HG03521 (cell line): ENCODE measurements at regions not wholly inside any gene's neighbourhood (a gene's known extent, or its start where the extent isn't known, plus 50 kb on each side); places are given as distances from the start of the nearest gene placed in this dataset.
"Not testable (repeated sequence)": the region's sequence is repeated elsewhere in the genome, so short reads cannot be mapped to it uniquely, and the experiment has no call there.

Experiments used
- ATAC-seq: cut with Tn5 transposase; IDR thresholded peaks from one replicate; pipeline ENCODE4 v1.9.1; 2021; ENCODE audit warnings: mild to moderate bottlenecking, moderate library complexity; ENCODE audit not compliant: unreplicated experiment

GRCh38 chr11:23318670-23319069 is 458.4 kb upstream of the CCDC179 start:
- ATAC-seq: no peak

- ATAC-seq: no peak
These were observed 459.9 kb upstream of the CCDC179 start for GRCh38 chr11:23320131-23320530.

- ATAC-seq: not testable (repeated sequence)
These were observed 475.3 kb upstream of the CCDC179 start for GRCh38 chr11:23335586-23335985.

- ATAC-seq: no peak
These were observed 476.7 kb upstream of the CCDC179 start for GRCh38 chr11:23336961-23337360.

- no peak for ATAC-seq
These were observed 493.3 kb upstream of the CCDC179 start for GRCh38 chr11:23353611-23354010.

- no peak for ATAC-seq
These were observed 499.0 kb upstream of the CCDC179 start for GRCh38 chr11:23359297-23359696.

GRCh38 chr11:23364076-23364475 is 503.8 kb upstream of the CCDC179 start:
- ATAC-seq: no peak

- ATAC-seq: no peak
These were observed 510.5 kb upstream of the CCDC179 start for GRCh38 chr11:23370580-23371275.

GRCh38 chr11:23377909-23378308 is 517.6 kb upstream of the CCDC179 start:
- no peak for ATAC-seq

GRCh38 chr11:23391031-23391430 is 530.8 kb upstream of the CCDC179 start:
- no peak for ATAC-seq

GRCh38 chr11:23398052-23398451 is 537.8 kb upstream of the CCDC179 start:
- ATAC-seq: no peak

- no peak for ATAC-seq
These were observed 539.7 kb upstream of the CCDC179 start for GRCh38 chr11:23399995-23400394.

- no peak for ATAC-seq
These were observed 543.2 kb upstream of the CCDC179 start for GRCh38 chr11:23403210-23404185.

GRCh38 chr11:23404225-23405160 is 544.2 kb upstream of the CCDC179 start:
- ATAC-seq: no peak

GRCh38 chr11:23405350-23405937 is 545.2 kb upstream of the CCDC179 start:
- no peak for ATAC-seq

- ATAC-seq: no peak
These were observed 546.0 kb upstream of the CCDC179 start for GRCh38 chr11:23406131-23406819.

GRCh38 chr11:23413057-23413456 is 552.8 kb upstream of the CCDC179 start:
- no peak for ATAC-seq

GRCh38 chr11:23423104-23423503 is 562.8 kb upstream of the CCDC179 start:
- no peak for ATAC-seq

GRCh38 chr11:23423656-23424055 is 563.4 kb upstream of the CCDC179 start:
- ATAC-seq: no peak

- ATAC-seq: no peak
These were observed 565.1 kb upstream of the CCDC179 start for GRCh38 chr11:23425381-23425780.
